ENCODE measurements at regions not wholly inside any gene's neighbourhood (a gene's known extent, or its start where the extent isn't known, plus 50 kb on each side); places are given as distances from the start of the nearest gene placed in this dataset.
A peak's percentile ranks its signal among the peaks of the same experiment; 100 is the strongest.
"Not testable (repeated sequence)": the region's sequence is repeated elsewhere in the genome, so short reads cannot be mapped to it uniquely, and the experiment has no call there.

DNA sequence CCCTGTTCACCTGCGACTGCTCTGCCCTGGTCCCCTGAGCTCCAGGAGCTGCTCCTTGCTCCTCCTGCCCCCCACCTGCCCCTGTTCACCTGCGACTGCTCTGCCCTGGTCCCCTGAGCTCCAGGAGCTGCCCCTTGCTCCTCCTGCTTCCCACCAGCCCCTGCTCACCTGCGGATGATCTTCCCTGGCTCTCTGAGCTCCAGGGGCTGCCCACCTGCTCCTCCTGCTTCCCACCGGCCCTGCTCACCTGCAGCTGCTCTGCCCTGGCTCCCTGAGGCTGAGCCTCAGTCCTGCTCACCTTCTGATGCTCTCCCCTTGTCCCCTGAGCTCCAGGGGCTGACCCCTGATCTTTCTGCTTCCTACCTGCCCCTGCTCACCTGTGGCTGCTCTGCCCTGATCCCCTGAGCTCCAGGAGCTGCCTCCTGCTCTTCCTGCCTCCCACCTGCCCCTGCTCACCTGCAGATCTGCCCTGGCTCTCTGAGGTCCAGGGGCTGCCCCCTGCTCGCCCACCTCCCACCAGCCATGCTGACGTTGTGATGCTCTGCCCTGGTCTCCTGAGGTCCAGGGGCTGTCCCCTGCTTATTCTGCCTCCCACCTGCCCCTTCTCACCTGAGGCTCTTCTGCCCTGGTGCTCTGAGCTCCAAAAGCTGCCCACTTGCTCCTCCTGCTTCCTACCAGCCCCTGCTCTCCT is 219.2 kb downstream of the TMEM121 start:
- WGBS, 2 donors = 28 to 31% methylated on average over 6 of the region's 6 CpGs
- Histone ChIP-seq H3K4me1 (no peaks in the 10 kb centered on the region), H3K36me3 (no peaks in the 10 kb centered on the region), H3K27ac (no peak overlapping the region), H3K9me3 (no peaks in the 10 kb centered on the region), H3K27me3 (no peaks in the 10 kb centered on the region), H3K4me3 (no peak overlapping the region)
- peak in 1 of 6 donors; percentile 28 for DNase-seq
- TF ChIP-seq, protein P1, sequence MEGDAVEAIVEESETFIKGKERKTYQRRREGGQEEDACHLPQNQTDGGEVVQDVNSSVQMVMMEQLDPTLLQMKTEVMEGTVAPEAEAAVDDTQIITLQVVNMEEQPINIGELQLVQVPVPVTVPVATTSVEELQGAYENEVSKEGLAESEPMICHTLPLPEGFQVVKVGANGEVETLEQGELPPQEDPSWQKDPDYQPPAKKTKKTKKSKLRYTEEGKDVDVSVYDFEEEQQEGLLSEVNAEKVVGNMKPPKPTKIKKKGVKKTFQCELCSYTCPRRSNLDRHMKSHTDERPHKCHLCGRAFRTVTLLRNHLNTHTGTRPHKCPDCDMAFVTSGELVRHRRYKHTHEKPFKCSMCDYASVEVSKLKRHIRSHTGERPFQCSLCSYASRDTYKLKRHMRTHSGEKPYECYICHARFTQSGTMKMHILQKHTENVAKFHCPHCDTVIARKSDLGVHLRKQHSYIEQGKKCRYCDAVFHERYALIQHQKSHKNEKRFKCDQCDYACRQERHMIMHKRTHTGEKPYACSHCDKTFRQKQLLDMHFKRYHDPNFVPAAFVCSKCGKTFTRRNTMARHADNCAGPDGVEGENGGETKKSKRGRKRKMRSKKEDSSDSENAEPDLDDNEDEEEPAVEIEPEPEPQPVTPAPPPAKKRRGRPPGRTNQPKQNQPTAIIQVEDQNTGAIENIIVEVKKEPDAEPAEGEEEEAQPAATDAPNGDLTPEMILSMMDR (IDR thresholded peaks at IDR 0.05) = no peak
- intact Hi-C loops (cut with DNase I) = no loop called here
- no peak for FAIRE-seq
- ATAC-seq = no peak

DNA sequence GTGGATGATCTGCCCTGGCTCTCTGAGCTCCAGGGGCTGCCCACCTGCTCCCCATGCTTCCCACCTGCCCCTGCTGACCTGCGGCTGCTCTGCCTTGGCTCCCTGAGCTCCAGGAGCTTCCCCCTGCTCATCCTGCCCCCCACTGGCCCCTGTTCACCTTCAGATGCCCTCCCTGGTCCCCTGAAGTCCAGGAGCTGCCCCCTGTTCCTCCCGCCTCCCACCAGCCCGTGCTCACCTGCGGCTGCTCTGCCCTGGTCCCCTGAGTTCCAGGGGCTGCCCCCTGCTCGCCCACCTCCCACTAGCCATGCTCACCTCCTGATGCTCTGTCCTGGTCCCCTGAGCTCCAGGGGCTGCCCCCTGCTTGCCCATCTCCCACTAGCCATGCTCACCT is 219.7 kb downstream of the TMEM121 start:
- ATAC-seq (no peak), FAIRE-seq (no peak)

DNA sequence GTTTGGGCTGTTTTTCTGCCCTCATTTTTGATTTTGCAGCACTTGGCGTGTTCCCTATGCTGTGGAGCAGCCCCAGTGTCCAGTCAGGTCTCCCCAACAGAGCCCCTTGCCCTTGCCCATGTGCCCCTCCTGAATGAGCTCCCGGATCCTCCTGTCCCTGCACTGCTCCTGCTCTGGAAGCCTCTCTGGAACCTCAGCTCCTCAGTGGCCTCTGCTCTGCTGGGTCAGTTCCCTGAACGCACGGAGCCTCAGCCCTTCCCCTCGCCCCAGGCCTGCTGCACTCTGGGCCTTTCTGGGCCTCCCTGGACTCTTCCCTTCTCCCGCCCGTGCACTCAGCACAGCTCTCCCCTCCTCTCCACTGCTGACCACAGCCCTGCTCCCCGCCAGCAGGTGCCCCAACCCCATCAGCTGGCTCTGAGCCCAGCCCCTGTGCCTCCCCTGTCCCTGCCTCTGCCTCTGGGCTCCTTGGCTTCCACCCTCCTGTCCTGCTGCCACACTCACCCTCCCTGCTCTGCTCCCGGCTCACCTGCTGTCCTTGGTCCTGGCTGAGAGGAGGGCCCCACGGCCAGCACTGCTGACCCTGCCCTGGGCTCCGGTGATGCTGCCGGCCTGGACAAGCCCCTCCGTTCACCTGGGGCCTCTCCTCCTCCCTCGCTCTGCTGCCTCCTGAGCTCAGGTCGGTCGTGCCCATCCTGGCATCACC is 220.6 kb downstream of the TMEM121 start:
- WGBS, 2 donors = 53 to 60% methylated on average over 16 of the region's 16 CpGs
- peak in 1 of 6 donors; percentile 32 for DNase-seq
- H3K4me3 ChIP-seq; intact Hi-C loops (cut with DNase I); H3K36me3 ChIP-seq; H3K4me1 ChIP-seq; H3K9me3 ChIP-seq; FAIRE-seq; H3K27me3 ChIP-seq; H3K27ac ChIP-seq: not testable (repeated sequence)
- peak in 1 of 4 donors; percentile 25 for ATAC-seq

More for the DNA sequence above, 219.7 kb downstream of the TMEM121 start:
- 52 to 79% methylated on average over 5 of the region's 5 CpGs for WGBS, 2 donors
- no peak overlapping the region for H3K27ac ChIP-seq
- no peaks in the 10 kb centered on the region for H3K4me1 ChIP-seq
- H3K27me3 ChIP-seq = no peaks in the 10 kb centered on the region
- H3K36me3 ChIP-seq = no peaks in the 10 kb centered on the region
- TF ChIP-seq, protein P1 (IDR thresholded peaks at IDR 0.05) = no peak
- intact Hi-C loops (cut with DNase I) = no loop called here
- H3K9me3 ChIP-seq = no peaks in the 10 kb centered on the region
- H3K4me3 ChIP-seq = no peak overlapping the region
- DNase-seq = peak in 1 of 6 donors; percentile 36

DNA sequence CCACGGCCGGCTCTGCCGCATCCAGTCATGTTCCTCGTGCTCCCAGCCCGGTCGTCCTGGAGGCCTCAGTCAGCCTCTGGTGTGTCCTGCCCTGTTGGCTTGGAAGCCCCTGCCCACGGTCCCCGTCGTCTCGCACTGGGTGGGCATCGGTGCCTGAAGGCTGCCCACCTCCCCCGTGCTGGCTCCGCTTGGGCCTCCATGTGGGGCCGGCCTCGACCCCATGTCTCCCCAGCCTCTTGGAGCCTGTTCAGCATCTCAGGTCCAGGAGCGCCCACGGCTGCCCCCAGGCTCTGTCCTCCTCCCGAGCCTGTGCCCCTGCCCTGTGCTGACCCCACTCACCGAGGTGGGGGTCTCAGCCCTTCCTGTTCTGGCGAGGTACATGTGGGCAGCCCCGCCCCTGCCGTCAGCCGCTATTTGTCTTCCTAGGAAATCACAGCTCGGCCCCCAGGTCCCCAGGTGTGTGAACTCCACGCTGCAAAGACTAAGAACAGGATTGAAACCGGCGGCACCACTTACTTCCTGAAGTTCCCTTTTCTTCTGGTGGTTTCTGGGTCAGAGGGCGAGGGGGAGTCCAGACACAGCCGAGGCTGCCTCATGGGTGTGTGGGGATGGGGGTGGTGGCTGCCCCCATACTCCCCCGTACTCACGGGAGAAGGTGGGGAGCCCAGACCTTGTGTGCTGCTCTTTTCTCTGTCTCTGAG is 221.3 kb downstream of the TMEM121 start:
- H3K27me3 ChIP-seq; H3K9me3 ChIP-seq; H3K36me3 ChIP-seq; H3K4me1 ChIP-seq; intact Hi-C loops (cut with DNase I); H3K4me3 ChIP-seq; FAIRE-seq; ATAC-seq: not testable (repeated sequence)
- DNase-seq = peak in 1 of 6 donors; percentile 60
- 53 to 66% methylated on average over 30 to 31 of the region's 31 CpGs for WGBS, 2 donors
- peak overlapping the region in 1 of 4 donors; percentile 10 for H3K27ac ChIP-seq

DNA sequence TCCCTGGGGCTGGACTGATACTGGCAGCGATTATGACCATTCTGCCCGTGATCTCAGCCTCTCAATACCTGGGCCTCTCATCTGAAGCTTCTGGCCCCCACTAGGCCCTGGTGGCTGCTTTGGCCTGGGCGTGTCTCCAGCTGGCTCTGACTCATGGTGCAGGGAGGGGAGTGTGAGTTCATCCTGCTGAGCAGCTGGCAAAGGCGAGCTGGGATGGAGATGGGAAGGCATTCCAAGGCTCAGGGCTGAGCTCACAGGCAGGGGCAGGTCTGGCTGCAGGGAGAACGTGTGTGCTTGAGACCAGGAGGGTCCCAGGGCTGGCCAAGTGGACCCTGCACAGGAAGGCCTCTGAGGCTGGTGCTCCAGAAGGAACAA is 221.8 kb downstream of the TMEM121 start:
- 33 to 37% methylated on average over 5 of the region's 5 CpGs for WGBS, 2 donors
- Histone ChIP-seq H3K27me3 (no peaks in the 10 kb centered on the region), H3K4me3 (no peak overlapping the region), H3K36me3 (no peaks in the 10 kb centered on the region), H3K27ac (peak overlapping the region in 1 of 4 donors; percentile 10), H3K4me1 (no peaks in the 10 kb centered on the region), H3K9me3 (no peaks in the 10 kb centered on the region)
- FAIRE-seq (no peak), ATAC-seq (peak; percentile 26 to 64 (median 44)), DNase-seq (peak in 3 of 6 donors; percentile 27 to 68 (median 35))
- TF ChIP-seq, protein P1 (IDR thresholded peaks at IDR 0.05) = no peak
- intact Hi-C loops (cut with DNase I) = no loop called here

DNA sequence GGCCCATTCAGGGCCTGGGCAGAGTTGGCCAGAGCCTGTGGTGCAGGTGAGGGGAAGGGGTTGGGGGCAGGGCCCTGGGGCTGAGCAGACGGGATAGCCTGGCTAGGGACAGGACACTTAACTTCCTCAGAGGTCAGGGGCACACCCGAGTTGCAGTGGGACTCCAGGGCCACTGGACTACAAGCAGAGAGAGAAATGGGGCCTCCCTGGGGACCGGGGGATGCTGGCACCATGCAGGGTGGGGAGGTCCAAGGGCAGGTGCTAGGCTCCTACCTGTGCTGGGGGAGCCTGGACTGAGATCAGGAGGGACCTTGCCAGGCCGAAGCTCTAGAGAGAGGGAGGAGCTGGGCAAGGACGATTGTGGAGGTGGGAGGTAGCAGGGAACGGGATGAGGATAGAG is 222.3 kb downstream of the TMEM121 start:
- H3K27ac ChIP-seq; H3K36me3 ChIP-seq; H3K9me3 ChIP-seq; FAIRE-seq; H3K4me3 ChIP-seq; intact Hi-C loops (cut with DNase I); ATAC-seq; H3K27me3 ChIP-seq; H3K4me1 ChIP-seq: not testable (repeated sequence)
- DNase-seq = peak in 1 of 6 donors; percentile 25
- WGBS, 2 donors = 37 to 42% methylated on average over 6 of the region's 6 CpGs

DNA sequence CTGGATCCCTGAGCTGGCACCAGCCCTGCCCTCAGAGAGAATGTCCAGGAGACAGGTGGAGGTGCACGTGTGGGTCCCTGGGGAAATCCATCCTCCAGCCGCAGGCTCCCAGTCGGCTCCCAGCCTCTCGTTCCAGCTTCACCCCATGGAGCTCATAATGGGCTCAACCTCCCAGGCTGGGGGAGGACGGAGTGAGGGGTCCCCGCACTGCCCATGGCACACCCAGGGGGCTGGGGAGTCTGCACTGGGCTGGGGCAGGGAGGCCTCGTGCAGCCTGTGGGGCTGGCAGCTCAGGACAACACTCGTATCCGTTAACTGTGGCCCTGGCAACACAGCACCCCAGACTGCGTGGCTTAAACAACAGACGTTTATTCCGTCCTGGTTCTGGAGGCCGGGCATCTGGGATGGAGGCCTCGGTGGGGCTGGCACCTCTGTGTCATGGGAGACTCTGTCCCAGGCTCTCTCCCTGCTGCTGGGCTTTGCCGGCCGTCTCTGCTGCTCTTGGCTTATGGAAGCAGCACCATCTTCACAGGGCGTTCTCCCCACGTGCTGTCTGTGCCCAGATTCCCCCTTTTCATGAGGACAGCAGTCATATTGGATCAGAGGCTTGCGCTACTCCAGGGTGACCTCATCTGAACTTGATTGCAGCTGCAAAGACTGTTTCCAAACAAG is 223.6 kb downstream of the TMEM121 start:
- DNase-seq = peak in 1 of 6 donors; percentile 45
- H3K4me1 ChIP-seq; H3K27ac ChIP-seq; H3K27me3 ChIP-seq; H3K9me3 ChIP-seq; H3K4me3 ChIP-seq; intact Hi-C loops (cut with DNase I); ATAC-seq; H3K36me3 ChIP-seq; FAIRE-seq: not testable (repeated sequence)
- 48 to 63% methylated on average over 10 to 15 of the region's 19 CpGs for WGBS, 2 donors

DNA sequence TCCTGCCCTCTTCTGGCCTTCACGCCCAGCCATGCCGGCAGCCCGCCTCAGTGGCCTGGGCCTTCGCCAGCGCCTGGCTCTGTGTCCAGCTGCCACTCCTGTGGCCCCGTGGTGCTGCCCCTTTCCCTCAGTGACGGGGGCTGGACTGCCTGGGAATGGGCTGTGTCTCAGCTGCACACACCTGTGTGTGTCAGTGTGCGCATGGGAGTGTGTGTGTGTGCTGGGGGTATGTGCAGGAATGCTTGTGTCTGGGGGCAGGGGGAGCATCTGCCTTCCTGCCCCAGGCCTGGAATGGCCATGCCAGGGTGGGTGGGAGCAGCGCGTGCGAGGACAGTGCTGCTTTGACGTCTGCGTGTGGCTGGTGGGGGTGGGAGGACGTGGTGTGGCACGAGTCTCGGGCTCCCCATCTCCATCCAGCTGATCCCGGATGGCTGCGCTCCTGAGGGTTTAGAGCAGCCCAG is 224.9 kb downstream of the TMEM121 start:
- ATAC-seq; H3K4me1 ChIP-seq; H3K27ac ChIP-seq; H3K9me3 ChIP-seq; H3K27me3 ChIP-seq; FAIRE-seq; H3K4me3 ChIP-seq; H3K36me3 ChIP-seq; intact Hi-C loops (cut with DNase I): not testable (repeated sequence)
- DNase-seq = peak in 2 of 6 donors; percentile 42 to 44
- 70 to 75% methylated on average over 18 of the region's 18 CpGs for WGBS, 2 donors
